Testis (tissue), 2 donors: ENCODE measurements at regions not wholly inside any gene's neighbourhood (a gene's known extent, or its start where the extent isn't known, plus 50 kb on each side); places are given as distances from the start of the nearest gene placed in this dataset.

Source experiments
- POLR2A ChIP-seq: fragments of 450-650 bp; IDR thresholded peaks from one replicate; pipeline ENCODE4 v1.6.1; 2017; ENCODE audit warnings: antibody characterized with exemption, mild to moderate bottlenecking, moderate library complexity
- TF ChIP-seq, protein P1 (sequence below), 3 experiments: fragments of 450-650 bp in 2 of 3; fragments of 200-600 bp in 1 of 3; sonication (generic) in 1 of 3; IDR thresholded peaks; one replicate each; pipeline ENCODE4 v1.5.1; 2016 to 2019; ENCODE audit warnings: antibody characterized with exemption in 3 of 3, mild to moderate bottlenecking in 2 of 3, moderate library complexity in 1 of 3

DNA sequence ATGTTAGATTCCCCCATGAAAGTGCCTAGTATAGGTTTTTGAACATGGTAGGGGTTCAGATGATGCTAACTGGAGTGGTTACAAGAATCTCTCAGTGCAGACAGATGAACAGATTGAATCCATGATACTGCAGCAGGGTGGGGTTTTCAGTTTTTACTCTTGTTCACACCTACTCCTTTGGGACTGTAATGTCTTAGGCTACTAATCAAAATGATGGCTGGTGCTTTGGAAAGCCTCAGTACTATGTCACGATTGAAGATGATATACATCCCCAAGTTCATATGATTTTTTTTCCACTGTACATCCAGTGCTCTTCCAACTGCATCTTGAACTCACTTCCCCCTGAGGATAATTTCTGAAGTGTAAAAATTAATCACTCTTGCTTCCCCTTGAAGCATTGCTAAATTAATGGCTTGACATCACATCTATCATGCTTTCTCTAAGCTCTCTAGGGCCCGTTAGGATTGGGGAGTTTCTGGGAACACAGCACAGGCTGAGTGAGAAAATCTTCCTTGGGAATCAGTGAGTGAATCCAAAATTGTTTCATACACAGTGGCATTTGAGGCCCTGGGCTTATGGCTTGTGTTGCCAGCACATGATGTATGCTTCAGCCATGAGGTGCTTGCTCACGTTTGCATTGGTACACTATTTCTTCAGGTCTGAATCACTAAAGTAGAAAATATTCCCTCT is 115.0 kb upstream of the TPRG1 start:
- TF ChIP-seq, protein P1, sequence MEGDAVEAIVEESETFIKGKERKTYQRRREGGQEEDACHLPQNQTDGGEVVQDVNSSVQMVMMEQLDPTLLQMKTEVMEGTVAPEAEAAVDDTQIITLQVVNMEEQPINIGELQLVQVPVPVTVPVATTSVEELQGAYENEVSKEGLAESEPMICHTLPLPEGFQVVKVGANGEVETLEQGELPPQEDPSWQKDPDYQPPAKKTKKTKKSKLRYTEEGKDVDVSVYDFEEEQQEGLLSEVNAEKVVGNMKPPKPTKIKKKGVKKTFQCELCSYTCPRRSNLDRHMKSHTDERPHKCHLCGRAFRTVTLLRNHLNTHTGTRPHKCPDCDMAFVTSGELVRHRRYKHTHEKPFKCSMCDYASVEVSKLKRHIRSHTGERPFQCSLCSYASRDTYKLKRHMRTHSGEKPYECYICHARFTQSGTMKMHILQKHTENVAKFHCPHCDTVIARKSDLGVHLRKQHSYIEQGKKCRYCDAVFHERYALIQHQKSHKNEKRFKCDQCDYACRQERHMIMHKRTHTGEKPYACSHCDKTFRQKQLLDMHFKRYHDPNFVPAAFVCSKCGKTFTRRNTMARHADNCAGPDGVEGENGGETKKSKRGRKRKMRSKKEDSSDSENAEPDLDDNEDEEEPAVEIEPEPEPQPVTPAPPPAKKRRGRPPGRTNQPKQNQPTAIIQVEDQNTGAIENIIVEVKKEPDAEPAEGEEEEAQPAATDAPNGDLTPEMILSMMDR (IDR thresholded peaks at IDR 0.05), result no peak
- TF ChIP-seq POLR2A, result no peak
